Femur (tissue), 1 donor: ENCODE measurements at regions not wholly inside any gene's neighbourhood (a gene's known extent, or its start where the extent isn't known, plus 50 kb on each side); places are given as distances from the start of the nearest gene placed in this dataset.
"Not testable (repeated sequence)": the region's sequence is repeated elsewhere in the genome, so short reads cannot be mapped to it uniquely, and the experiment has no call there.

ENCODE experiments used
- DNase-seq: peaks from one replicate; pipeline ENCODE4 v3.0.0-alpha.2; 2017

DNA sequence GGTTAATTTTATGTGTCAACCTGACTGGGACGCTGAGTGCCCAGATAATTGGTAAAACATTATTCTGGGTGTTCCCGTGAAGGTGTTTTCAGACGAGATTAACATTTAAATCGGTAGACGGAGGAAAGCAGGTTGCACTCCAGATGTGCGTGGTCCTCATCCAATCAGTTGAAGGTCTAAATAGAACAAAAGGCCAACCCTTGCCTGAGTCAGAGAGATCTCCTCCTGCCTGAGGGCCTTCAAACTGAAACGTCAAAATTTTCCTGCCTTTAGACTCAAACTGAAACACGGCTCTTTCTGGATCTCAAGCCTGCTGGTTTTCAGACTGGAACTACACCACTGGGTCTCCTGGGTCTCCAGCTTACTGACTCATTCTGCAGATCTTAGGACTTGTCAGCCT lies 70.9 kb downstream of the NPIPA5 start:
- DNase-seq = not testable (repeated sequence)

DNA sequence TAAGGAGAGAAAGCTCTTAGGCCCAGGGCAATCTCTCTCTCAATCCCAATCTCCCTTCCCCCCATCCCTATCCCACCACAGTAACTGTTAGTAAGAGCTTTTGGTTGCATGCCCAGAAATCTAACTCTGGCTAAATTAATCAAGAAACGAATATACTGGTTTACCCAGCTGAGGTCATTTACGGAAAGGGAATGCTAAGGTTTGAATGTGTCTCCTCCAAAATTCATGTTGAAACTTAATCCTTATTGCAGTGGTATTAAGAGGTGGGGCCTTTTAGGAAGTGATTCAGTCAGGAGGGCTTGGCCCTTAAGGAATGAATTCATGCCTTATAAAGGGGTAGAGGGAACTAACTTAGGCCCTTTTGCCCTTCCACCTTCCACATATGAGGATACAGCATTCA lies 72.2 kb downstream of the NPIPA5 start:
- DNase-seq = not testable (repeated sequence)

DNA sequence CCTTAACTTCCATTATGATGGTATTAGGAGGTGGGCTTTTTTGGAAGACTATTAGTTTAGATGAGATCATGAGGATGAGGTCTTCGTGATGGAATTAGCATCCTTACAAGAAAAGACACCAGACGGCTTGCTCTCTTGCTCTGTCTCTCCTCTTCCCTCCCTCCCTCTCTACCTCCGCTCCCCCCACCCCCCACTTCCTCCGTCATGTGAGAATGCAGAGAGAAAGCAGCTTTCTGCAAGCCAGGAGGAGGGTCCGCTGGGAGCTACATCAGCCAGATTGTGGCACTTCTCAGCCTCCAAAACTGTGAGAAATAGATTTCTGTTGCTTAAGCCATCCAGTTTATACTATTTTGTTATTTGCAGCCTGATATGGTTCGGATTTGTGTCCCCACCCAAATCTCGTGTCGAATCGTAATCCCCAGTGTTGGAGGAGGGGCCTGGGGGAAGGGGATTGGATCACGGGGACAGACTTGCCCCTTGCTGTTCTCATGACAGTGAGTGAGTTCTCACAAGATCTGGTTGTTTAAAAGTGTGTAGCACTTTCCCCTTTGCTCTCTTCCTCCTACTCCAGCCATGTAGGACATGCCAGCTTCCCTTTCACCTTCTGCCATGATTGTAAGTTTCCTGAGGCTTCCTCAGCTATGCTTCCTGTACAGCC lies 74.3 kb downstream of the NPIPA5 start:
- not testable (repeated sequence) for DNase-seq

DNA sequence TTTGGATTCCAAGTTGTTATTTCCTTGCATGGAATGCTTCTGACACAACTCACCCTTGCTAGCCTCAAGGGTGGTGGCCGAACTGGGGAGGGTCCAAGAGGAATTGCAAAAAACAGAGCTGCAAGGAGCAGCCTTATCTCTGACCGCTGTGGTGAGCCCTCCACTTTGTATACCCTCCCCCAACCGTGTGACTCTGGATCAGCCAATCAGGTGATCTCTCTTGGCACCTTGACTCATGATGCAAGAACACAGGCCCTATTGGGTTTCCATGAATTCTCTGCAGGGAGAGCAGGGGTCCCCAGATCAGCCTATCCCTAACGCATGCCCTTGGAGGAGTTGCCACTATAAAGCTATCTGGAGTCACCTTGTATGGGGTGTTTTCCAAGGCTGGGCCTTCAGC lies 81.0 kb downstream of the NPIPA5 start:
- DNase-seq = not testable (repeated sequence)

DNA sequence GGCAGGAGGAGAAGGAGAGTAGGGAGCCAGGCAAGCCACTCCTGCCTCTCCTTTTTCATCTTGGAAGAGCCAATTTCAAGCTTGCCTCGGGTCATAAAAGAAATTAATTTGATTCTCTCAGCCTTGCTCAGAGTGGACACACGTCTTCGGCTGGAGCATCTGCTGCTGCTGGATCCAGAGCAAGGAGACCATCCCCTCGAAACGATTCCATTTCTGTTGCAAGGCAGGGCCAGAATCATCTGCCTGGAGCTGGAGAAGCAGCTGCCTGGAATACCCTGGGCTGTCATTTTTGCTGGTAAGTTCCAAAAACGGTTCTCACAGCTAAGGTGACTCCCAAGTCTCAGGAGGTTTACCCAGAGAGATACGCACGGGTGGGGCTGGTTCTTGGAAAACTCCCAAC lies 103.3 kb downstream of the NPIPA5 start:
- peak; percentile 14 for DNase-seq

DNA sequence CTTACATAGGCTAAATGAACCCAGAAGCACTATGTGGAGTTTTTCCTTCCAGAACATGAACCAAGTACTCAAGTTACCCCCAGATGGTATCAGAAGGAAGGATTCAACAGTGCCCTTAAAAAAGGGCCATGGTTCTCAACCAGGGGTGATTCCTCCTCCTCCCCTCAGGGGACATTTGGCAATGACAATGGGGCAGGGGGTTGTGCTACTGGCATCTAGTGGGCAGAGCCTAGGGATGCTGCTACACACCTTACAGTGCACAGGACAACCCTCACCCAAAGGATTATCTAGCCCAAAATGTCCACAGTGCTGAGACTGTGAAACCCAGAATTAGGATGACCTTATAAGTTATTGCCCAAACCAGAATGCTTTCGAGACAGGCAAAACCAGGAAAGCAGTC lies 104.1 kb downstream of the NPIPA5 start:
- DNase-seq = not testable (repeated sequence)

DNA sequence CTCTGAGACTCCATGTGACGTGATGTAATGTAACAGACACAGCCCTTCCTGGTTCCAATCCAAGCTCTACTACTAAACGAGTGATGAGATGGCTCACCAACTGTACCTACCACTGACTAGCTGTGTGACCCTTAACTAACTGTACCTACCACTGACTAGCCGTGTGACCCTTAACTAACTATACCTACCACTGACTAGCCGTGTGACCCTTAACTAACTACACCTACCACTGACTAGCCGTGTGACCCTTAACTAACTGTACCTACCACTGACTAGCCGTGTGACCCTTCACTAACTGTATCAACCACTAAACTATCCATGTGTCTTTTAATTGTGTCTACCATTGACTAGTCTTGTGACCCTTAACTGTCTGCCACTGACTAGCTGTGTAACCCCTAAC lies 111.2 kb downstream of the NPIPA5 start:
- not testable (repeated sequence) for DNase-seq

DNA sequence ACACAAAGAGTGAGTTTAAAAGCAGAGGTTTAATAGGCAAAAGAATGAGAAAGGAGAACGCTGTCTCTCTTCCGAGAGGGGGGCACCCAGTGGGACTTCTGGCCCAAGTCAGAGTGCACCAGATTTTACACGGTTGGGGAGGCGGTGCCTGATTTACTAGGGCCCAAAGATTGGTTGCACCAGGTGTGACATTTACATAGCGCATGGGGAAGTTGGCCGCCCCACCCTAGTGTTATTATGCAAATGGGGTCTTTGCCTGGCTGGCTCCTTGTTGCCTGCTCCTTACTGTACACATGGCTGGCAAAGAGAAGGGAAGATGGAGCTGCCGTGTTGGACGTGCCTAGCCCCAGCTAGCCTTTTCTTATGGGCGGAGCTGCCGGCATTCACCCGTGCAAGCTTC lies 115.9 kb downstream of the NPIPA5 start:
- not testable (repeated sequence) for DNase-seq

DNA sequence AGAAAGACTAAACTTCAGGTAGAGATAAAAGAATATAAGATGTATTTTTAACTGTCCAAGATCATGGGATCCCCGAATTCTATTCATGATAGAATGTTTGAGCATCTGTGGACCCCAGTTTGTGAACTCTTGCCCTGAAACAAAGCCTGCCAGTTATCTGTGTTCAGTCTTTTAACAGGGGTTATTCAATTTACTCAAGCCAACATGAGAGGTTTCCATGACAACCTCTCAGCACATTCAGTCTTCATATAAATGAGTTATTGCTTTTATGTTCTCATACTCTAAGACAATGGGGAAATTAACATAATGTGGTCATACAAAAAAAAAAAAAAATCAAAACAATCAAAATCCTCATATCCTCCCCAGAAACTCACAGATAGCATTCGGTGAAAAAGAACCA lies 130.1 kb downstream of the NPIPA5 start:
- not testable (repeated sequence) for DNase-seq

DNA sequence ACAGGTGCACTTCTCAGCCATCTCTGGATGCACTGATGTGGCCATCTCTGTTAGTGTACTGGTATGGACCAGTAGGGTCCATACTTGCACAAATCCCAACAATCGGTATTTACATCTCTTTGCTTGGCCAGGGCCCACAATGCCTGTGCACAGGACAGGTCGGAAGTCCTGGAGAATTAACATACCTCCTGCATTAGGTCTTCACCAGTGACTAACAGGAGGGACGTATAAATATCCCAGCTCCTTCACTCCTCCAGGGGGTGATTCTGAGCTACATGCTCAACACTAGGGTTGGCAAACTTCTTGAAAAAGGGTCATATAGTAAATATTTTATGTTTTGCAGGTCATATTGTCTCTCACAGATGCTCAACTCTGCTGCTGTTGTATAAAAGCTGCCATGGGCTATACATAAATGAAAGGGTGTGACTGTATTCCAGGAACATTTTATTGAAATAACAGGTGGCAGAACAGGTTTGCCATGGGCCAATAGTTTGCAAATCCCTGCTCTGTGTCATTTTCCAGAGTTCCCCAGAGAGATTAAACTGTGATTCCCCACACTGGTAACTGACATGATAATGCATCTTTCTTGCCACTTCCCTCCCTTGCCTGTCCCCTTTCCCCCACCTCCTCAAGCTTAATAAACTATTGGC lies 141.3 kb downstream of the NPIPA5 start:
- DNase-seq = not testable (repeated sequence)

DNA sequence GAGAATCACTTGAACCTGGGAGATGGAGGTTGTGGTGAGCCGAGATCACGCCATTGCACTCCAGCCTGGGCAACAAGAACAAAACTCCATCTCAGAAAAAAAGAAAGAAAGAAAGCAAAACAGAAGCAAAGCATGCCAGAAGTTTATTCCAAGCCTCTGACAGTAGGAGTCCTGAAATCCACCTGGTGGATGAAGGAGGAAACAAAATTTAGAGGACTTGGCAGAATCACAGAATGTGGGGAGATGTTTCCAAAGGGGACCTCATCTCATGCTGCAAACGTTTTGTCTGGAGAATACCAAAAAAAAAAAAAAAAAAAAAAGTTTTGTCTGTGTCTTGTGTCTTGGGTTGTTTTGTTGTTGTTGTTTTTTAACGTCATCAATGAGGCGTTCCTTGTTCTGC lies 141.1 kb upstream of the RRN3 start:
- not testable (repeated sequence) for DNase-seq

DNA sequence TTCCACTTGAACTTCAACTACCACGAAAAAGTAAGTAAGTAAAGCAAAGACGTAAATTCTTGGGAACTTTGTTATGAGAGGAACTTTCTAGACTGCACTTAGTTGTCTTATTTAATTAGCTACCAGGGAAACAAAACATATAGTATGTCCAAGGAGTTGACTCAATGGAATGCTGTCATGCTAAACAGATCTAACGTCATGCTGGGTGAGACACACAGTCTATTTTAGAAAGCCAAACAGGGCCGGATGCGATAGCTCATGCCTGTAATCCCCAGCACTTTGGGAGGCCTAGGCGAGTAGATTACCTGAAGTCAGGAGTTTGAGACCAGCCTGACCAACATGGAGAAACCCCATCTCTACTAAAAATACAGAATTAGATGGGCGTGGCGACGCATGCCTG lies 140.6 kb upstream of the RRN3 start:
- not testable (repeated sequence) for DNase-seq

DNA sequence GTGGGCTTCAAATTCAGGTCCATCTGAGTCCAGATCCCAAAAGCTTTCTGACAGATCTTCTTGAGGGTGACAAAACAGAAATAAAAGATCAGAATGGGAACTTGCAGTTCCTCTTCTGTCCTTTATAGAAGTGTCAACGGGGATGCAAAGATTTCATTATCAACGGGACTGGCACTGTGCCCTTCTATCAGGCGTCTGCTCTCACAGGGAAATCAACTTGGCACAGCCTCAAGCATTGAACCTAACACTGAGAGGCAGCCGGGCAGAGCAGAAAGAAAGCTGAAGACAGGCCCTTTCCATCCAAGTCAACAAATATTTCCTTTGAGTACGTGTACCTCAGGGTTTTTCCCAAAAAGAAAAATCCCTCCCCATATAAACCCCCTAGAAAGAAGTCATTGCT lies 136.4 kb upstream of the RRN3 start:
- DNase-seq = not testable (repeated sequence)

DNA sequence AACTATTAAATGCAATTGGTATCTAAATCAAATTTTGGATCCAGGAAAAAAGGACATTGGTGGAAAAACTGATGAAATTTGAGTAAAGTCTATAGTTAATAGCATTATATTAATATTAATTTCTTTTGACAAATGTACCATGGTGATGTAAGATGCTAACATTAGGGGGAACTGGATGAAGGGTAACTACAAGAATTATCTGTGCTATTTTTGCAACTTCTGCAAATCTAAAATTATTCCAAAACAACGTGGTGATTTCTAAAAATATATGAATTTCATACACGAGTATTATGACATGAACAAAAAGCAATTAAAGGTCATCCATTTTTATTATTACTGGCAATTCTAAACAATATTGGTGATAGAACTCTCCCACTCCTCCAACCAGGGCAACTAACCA lies 135.6 kb upstream of the RRN3 start:
- DNase-seq = not testable (repeated sequence)

DNA sequence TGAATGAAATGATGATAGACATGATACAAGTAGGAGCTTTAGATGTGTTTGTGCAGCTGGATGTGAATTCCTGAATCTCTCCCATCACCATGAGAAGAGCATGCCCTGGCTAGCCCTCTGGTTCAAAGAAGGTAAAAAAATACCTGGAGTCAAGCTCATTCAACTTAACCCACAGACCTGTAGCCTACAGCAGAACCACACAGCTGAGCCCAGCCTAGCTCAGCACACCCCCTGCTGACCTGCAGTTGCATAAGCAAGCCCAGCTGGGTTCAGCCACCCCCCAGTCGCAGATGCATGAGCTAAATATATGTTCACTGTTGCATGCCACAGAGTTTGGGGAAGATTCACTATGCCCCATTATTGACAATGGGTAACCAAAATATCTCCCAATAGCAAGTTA lies 130.6 kb upstream of the RRN3 start:
- not testable (repeated sequence) for DNase-seq

DNA sequence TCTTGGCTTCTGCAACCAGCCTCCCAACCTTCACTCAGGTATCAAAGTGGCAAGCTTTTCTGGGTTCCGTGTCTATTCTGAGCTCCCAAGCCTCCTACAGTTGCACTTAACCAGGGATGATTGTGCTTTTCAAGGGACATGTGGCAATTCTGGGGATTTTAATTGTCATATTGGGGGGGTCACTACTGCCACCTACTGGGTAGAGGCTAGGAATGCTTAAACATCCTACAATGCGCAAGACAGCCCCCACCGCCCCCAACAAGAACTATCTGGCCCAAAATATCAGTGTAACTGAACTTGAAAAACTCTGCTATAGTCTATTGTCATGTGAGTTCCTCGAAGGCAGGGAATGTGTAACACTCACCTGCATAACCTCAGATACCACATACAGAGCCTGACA lies 129.3 kb upstream of the RRN3 start:
- DNase-seq = not testable (repeated sequence)

DNA sequence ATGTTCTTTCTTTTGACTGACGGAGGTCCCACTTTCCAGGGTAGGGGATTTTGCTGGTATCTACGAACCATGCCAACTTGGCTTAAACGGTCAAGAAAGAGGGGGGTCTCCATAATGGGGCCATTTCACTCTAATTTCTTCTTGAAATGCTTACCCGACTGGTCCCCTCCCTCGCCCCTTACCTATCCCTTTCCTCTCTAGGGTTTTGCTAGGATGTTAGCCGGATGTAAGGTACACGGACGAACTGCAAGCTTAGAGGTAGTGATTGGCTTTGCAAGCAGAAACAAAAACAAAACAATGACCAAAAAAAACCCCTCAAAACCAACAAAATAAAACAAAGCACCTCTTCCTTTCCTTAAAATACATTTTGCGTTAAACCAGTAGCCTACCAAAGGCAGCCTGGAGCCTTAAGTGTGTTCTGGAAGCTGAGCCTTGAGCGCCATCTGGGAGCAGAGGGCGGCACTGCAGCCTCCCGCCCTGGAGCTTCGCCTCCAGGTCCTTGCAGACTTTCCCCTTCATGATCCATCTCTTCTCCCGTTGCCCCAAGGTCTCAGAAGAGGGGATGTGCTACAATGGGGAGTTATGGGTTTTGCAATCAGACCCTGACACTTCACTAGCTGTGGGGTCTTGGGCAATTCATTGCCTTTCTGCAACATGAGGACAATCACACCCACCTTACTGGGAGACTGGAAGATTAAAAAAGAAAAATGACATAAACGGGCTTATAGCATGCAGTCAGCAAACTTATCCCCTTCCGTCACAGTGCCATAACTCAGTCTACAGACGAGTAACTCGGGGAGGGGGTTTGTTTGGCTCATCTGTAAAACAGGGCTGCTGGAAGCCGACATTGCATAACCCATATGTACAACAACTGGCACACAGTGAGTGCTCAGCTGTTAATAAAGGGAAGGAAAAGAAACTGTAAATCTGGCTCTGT lies 125.9 kb upstream of the RRN3 start:
- not testable (repeated sequence) for DNase-seq

DNA sequence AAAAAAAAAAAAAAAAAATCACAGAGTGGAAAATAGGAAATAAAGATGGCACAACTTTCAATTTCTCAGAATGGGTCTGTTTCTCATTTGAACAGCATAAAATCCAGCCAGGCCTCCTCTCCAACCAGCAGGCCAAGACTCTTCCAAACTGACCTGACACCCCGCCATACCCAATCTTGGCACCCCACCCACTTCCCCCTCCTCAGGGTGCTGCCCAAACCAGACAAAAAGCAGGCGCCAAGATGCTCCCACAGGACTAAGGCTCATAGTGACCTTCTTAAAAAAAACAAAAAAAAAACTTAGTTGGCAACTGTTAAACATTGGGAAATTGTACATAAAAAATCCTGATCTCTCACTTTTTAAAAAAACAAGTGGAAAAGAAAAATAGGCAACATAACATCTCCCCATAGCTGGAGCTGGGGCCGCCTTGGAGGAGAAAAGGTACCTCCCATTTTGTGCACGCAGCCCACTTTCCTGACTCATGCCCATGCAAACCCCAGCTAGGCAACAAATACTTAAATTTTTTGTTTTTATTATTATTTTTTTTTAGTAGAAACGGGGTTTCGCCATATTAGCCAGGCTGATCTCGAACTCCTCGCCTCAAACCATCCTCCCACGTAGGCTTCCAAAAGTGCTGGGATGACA lies 124.9 kb upstream of the RRN3 start:
- not testable (repeated sequence) for DNase-seq

DNA sequence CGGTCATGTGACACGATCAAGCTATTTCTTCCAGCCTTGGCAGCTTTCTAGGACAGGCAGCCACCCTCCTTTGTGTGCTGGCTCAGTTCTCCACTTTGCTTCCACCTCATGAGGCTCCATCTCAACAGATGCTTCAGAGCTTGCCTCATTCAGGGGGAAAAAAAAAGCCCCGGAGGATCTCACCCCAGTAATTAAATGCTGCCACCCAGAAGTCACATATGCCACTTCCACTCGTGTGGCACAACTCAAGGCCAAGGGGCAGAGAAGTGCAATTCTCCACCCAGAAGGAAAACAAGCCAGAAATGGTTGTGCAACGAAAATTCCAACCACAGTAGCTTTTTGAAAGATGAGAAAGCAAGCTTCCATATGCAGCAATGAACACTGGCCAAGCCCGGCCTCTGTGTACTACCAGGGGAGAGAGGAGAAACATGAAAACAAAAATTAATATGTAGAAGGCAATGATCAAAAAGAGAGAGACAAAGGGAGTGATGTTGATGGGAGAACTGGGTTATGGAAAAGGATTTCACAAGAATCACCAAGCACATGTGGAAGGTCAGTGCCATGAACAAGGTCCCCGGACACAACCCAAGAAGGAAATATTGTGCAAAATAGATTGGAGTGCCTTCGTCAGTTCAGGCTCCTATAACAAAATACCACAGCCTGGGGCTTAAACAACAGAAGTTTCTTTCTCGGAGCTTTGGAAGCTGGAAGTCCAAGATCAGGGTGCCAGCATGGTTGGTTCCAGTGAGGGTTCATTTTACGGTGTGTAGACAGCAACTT lies 113.3 kb upstream of the RRN3 start:
- not testable (repeated sequence) for DNase-seq

DNA sequence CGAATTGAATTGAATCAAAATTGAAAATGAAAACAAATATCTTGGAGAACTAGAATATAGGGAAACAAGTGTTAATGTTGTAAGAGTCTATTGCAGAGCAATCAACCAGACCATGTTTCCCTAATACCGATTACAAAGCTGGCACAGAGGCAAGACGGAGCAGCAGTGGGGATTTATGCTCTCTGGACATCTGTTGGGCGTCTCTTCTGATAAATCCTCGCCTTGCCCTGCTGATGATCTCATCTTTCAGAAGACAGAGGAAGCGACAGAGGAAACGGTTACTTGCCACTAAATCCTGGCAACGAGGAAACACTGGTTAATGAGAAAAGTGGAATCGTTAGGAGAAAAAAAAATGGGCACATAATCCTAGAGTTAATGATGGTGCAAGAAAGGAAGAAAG lies 112.4 kb upstream of the RRN3 start:
- not testable (repeated sequence) for DNase-seq

DNA sequence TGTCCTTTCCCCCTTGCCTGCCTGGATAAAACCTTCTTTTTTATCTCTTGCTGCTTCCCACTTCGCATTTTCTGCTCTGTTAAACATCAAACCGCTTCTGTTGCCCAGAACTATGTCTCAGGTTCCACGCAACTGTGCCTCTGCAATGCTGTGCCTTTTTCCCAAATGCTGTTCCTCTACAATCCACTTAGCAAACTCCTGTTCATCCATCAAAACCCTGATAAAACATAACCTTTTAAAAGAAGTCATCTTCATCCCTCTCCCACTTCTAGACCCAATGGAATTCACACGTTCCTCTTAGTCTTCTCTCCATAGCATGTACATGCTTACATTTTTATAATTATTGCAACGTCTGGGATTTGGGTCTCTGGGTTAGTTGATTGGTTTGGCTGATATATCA lies 111.9 kb upstream of the RRN3 start:
- DNase-seq = not testable (repeated sequence)

DNA sequence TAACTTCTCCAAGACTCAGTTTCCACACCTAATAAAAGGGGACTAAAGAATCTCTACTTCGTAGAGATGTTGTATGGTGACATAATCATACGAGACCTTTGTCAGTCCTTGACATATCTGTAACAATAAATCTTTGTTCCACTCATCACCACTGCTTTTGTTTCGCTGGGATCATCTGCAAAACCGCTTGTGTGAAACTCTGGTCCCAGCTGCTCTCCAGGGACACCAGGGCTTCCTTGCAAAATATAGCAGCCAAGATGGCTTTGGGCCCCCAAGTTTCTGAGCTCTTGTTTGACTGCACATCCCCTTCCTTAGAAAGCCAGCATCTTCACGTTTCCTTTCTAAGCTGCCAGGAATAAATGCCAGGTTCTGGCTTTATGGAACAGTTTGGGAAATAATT lies 110.5 kb upstream of the RRN3 start:
- not testable (repeated sequence) for DNase-seq
